ENCODE measurements at regions not wholly inside any gene's neighbourhood (a gene's known extent, or its start where the extent isn't known, plus 50 kb on each side); places are given as distances from the start of the nearest gene placed in this dataset.
"Not testable (repeated sequence)": the region's sequence is repeated elsewhere in the genome, so short reads cannot be mapped to it uniquely, and the experiment has no call there.

DNA sequence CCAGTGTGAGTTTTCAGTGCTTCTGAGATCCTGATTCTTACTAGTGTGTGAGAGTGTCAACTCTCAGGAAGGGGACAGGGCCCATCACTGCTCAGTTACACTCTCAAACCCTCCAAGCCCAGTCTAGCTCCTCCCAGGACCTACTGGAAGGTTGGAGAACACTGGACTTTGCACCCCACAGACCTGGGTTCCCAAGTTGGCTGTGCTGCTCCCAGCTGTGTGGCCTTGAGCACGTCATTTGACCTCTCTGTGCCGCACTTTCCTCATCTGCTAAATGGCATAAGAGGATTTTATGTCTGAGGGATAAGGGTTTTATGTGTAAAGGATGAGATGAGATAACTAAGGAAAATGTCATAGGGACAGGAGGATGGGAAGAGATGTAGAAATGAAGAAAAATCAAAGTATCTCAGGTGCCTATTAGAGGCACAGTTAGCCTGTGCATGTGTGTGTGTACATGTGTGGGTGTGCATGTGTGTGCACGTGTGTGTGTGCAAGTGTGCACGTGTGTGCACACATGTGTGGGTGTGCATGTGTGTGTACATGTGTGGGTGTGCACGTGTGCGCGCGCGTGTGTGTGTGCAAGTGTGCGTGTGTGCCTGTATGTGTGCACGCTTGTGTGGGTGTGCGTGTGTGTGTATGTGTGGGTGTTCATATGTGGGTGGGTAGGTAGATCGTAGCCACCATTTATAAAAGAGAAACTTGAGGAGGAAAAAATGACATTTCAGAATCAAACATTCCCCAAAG, 108.0 kb upstream of the GRK3 start:
- not testable (repeated sequence) for TF ChIP-seq BACH2 (CRISPR knock-in tag; IDR thresholded peaks at IDR 0.05; ENCODE audit: borderline replicate concordance); GLIS3 (CRISPR knock-in tag; IDR thresholded peaks at IDR 0.05); ESRRG (CRISPR knock-in tag; IDR thresholded peaks at IDR 0.05); TOX (CRISPR knock-in tag; IDR thresholded peaks at IDR 0.05; ENCODE audit: borderline replicate concordance); OSR1 (CRISPR knock-in tag; IDR thresholded peaks at IDR 0.05); ISL1 (CRISPR knock-in tag; IDR thresholded peaks at IDR 0.05); ARNTL (CRISPR knock-in tag; IDR thresholded peaks at IDR 0.05; ENCODE audit: borderline replicate concordance, low read depth); TCF4 (CRISPR knock-in tag; IDR thresholded peaks at IDR 0.05; ENCODE audit: borderline replicate concordance); ZNF8 (CRISPR knock-in tag; IDR thresholded peaks at IDR 0.05); ZC3H10 (CRISPR knock-in tag; IDR thresholded peaks at IDR 0.05)
- TF ChIP-seq, protein P1, sequence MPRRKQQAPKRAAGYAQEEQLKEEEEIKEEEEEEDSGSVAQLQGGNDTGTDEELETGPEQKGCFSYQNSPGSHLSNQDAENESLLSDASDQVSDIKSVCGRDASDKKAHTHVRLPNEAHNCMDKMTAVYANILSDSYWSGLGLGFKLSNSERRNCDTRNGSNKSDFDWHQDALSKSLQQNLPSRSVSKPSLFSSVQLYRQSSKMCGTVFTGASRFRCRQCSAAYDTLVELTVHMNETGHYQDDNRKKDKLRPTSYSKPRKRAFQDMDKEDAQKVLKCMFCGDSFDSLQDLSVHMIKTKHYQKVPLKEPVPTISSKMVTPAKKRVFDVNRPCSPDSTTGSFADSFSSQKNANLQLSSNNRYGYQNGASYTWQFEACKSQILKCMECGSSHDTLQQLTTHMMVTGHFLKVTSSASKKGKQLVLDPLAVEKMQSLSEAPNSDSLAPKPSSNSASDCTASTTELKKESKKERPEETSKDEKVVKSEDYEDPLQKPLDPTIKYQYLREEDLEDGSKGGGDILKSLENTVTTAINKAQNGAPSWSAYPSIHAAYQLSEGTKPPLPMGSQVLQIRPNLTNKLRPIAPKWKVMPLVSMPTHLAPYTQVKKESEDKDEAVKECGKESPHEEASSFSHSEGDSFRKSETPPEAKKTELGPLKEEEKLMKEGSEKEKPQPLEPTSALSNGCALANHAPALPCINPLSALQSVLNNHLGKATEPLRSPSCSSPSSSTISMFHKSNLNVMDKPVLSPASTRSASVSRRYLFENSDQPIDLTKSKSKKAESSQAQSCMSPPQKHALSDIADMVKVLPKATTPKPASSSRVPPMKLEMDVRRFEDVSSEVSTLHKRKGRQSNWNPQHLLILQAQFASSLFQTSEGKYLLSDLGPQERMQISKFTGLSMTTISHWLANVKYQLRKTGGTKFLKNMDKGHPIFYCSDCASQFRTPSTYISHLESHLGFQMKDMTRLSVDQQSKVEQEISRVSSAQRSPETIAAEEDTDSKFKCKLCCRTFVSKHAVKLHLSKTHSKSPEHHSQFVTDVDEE (CRISPR knock-in tag; IDR thresholded peaks at IDR 0.05) = not testable (repeated sequence)
- TF ChIP-seq, protein P2, sequence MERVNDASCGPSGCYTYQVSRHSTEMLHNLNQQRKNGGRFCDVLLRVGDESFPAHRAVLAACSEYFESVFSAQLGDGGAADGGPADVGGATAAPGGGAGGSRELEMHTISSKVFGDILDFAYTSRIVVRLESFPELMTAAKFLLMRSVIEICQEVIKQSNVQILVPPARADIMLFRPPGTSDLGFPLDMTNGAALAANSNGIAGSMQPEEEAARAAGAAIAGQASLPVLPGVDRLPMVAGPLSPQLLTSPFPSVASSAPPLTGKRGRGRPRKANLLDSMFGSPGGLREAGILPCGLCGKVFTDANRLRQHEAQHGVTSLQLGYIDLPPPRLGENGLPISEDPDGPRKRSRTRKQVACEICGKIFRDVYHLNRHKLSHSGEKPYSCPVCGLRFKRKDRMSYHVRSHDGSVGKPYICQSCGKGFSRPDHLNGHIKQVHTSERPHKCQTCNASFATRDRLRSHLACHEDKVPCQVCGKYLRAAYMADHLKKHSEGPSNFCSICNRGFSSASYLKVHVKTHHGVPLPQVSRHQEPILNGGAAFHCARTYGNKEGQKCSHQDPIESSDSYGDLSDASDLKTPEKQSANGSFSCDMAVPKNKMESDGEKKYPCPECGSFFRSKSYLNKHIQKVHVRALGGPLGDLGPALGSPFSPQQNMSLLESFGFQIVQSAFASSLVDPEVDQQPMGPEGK (CRISPR knock-in tag; IDR thresholded peaks at IDR 0.05; ENCODE audit: borderline replicate concordance) = not testable (repeated sequence)
- TF ChIP-seq, protein P3, sequence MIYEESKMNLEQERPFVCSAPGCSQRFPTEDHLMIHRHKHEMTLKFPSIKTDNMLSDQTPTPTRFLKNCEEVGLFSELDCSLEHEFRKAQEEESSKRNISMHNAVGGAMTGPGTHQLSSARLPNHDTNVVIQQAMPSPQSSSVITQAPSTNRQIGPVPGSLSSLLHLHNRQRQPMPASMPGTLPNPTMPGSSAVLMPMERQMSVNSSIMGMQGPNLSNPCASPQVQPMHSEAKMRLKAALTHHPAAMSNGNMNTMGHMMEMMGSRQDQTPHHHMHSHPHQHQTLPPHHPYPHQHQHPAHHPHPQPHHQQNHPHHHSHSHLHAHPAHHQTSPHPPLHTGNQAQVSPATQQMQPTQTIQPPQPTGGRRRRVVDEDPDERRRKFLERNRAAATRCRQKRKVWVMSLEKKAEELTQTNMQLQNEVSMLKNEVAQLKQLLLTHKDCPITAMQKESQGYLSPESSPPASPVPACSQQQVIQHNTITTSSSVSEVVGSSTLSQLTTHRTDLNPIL (CRISPR knock-in tag; IDR thresholded peaks at IDR 0.05; ENCODE audit: low read depth) = not testable (repeated sequence)
